ENCODE measurements at regions not wholly inside any gene's neighbourhood (a gene's known extent, or its start where the extent isn't known, plus 50 kb on each side); places are given as distances from the start of the nearest gene placed in this dataset.
"Not testable (repeated sequence)": the region's sequence is repeated elsewhere in the genome, so short reads cannot be mapped to it uniquely, and the experiment has no call there.

DNA sequence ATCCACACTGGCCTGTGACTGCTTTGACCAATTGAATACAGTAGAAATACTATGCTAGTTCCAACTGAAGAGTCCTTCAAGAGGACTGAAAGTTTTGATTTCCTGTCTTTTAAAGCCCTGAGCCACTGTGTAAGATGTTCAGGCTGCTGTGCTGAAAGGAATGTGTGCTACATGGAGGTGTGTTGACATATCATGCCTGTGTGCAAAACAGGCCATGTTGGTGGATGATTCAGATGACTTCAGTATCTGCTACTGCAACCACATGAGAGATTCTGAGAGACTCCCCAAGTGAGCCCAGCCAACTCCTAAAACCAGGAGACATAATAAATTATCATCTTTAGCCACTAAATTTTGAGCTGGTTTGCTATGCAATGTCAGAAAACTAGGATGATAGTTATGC is 662.9 kb downstream of the ZEB2 start:
- DNase-seq (ENCODE audit: low read depth): peak; percentile 84

DNA sequence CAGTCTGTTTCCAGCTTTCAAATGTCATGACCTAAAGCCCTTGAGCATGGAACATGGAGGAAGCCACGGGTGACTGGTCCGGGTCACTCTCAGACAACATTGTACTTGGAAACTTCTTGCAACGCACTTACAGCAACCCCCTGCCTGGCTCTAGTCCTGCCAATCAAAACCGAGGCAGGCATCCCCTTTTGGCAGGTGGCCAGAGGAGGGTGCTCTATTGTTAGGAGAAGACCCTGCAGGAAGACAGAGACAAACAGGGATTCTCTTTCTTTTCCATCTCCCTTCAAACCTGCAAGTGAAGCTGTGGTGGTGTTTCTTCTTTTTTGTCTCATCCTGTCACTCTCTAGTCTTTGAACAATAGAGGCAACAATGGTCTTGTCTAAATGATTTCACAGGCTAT is 667.2 kb downstream of the ZEB2 start:
- DNase-seq (ENCODE audit: low read depth): no peak

DNA sequence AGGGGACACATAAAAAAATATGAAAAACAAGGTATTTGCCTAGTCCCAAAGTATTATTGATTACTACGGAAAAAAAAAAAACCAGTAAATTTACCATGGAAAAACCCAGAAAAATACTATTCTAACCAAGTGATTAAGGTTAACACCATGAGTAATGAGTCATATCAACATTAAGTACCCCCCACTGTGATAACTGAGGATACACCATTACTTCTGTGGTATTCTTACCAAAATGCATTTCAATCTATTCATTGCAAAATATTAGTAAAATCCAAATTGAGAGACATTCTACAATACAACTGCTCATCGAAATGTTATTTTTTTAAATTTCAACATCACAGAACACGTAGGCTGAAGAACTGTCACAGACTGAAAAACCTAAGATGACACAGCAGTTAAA is 669.8 kb downstream of the ZEB2 start:
- no peak for DNase-seq (ENCODE audit: low read depth)

DNA sequence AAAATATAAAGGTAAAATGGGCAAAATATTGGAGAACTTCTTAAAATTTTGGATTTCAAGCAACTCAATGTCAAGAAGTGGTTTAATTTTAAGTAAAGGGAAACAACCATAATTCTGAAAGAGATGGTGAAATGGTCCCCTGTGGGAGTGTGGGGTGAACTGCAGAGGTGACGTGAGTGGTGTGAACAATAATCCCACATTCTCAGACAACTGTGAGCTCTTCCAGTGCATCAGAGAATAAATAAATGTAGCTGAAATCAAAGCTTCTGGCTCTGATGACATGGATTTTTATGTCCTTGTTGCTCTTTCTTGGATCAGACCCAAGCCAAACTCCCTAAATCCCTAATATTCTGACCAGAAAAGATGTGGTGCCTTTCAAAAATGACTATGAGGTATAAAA is 672.7 kb downstream of the ZEB2 start:
- no peak for DNase-seq (ENCODE audit: low read depth)

DNA sequence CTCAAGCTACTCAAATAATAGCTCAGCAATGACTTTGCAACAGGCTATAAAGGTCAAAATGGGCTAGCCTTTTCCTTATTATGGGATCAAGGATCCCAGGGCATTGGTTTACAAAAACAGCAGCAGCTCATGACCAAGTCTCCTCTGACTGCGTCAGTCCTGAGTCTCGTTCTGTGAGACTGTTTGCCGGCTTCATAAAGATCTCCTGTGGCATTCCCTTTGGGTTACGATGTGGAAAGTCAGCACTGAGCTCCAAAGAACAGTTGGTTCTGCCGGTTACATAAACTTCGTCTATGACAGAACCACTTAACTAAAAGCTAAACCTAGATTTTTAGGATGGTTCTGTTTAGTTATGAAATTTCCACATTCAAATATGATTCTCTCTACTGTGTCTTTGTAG is 674.9 kb downstream of the ZEB2 start:
- DNase-seq (ENCODE audit: low read depth): no peak

DNA sequence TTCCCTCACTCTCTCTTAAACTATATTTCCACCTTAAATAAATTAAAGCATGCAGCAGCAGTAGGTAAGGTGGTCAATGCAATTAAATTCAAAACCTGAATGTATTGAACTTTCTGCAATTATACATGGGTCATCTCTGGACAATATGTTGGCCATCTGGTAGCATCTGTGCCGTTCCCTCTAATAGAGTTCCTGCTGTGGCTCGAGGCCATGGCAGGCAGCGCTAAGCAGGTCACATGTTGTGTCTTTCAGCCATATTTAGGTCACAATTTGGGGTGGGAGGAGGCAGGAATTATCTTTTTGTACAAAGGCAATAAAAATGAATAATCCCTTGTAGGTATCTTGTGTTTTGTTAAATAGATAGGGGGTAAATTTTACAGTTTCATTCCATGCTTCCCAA is 676.2 kb downstream of the ZEB2 start:
- no peak for DNase-seq (ENCODE audit: low read depth)

DNA sequence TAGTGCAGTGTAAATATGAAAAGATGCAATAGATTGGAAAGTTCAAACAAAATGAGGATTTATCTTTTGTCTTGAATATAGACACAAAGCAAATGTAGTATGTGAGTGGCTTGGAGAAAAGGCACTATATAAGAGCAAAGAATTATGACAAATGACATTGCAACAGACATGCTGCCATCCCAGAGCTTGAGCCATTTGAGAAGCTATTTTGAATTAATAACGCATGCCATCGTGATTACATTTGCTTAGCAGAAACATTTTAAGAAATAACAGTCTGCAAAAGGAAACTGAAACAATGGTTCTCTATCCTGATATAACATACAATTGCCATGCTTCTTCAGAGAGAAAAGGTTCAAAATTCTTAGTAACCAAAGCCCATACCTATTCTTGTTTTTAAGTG is 677.1 kb downstream of the ZEB2 start:
- no peak for DNase-seq (ENCODE audit: low read depth)

DNA sequence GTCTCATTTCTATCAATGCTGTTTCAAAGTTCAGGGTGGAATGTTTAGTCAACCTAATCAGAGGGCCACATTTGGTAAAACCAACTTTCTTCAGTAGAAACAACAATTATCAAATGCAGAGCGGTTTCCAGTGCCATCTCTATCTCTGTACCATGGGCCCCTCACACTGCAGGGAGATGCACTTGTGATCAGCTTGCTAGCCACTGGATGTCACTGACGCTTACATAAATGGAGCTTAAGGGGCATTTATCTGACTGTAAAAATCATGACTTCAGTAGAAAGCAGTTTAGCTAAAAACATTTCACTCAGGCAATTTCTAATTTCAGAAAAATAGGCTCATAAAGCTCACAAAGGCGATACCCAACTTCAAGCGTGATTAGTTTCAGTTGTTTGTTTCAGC is 678.0 kb downstream of the ZEB2 start:
- DNase-seq (ENCODE audit: low read depth): peak; percentile 19

DNA sequence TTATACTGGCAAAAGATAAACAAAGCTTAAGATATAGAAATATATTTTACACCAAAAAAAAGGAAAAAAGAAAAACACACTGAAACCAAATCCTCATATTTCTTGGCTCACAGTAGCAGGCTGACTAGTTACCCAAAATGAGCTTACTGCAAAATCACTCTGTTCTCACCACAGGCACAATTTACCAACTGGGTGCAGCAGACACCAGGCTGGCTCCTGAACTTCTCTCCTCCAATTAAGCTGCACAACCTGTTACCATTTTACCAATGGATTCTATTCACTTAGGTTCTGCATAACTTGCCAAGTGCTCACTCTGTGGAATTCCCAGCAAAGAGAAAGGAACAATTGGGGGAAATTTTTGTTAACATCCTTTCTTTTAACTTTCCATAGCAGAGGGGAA is 679.3 kb downstream of the ZEB2 start:
- DNase-seq (ENCODE audit: low read depth): no peak

DNA sequence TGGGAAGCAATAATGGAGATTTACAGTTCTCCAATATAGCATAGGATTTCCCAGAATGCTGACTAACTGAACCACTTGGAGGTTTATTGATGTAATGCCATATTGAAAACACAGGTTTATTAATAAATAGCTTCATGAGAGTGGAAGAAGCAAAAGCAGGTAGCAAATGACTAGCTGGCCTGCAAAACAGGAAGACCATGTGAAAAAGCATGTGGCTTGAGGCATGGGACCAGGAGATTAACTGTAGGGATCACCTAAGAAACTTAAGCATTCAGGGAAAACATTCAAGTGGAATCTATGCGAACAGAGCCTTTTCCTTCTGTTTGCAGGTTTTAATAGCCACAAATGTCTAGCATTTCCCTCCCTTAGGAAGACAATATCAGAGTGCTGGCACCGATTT is 679.7 kb downstream of the ZEB2 start:
- no peak for DNase-seq (ENCODE audit: low read depth)

DNA sequence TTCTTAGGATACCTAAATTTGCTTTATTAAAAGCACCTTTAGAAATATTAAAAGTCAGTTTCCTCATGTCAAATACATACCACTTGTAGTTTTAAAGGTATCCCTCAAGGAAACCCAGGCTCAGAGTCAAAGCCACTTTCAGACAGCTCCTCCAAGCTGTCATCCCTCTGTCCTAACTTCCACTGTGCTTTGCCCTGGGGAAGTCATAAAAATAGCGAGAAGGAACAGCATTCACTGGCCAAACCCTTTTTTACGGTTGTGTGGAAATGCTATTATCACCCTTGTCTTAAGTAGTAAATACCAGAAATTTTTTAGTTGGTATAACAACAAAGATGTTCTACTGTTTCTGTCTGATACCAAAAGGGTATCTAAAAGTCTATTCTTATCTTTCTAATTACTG is 680.5 kb downstream of the ZEB2 start:
- DNase-seq (ENCODE audit: low read depth): no peak

DNA sequence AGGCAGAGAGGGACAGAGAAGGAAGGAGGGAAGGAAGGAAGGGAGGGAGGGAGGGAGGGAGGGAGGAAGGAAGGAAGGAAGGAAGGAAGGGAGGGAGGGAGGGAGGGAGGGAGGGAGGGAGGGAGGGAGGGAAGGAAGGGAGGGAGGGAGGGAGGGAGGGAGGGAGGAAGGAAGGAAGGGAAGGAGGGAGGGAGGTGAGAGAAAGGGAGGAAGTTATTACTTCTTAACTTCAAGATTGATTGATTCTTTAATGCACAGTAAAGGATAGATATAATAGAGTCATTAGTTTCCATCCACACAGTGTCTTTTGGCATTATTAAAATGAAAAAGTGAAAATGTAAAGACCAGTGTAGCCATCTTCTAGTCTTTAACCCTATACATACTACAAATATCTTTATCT is 682.9 kb downstream of the ZEB2 start:
- not testable (repeated sequence) for DNase-seq (ENCODE audit: low read depth)

DNA sequence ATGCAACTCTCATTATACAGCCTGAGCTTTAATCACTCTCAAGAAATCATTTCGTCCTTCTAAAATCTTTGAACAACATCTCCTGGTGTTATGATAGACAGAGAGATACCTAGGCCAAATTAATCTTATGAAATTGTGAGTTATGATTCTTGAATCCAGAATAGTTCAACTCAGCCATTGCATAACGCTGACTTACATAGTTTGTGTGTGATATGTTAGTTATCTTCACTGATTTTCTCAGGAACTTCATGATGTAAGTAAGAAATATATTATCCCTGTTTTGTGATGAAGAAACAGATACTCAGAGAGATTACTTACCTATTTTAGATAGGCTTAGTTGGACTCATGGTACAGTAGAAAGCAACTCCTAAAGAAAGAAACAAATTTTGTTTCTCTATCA is 684.4 kb downstream of the ZEB2 start:
- peak; percentile 76 for DNase-seq (ENCODE audit: low read depth)

DNA sequence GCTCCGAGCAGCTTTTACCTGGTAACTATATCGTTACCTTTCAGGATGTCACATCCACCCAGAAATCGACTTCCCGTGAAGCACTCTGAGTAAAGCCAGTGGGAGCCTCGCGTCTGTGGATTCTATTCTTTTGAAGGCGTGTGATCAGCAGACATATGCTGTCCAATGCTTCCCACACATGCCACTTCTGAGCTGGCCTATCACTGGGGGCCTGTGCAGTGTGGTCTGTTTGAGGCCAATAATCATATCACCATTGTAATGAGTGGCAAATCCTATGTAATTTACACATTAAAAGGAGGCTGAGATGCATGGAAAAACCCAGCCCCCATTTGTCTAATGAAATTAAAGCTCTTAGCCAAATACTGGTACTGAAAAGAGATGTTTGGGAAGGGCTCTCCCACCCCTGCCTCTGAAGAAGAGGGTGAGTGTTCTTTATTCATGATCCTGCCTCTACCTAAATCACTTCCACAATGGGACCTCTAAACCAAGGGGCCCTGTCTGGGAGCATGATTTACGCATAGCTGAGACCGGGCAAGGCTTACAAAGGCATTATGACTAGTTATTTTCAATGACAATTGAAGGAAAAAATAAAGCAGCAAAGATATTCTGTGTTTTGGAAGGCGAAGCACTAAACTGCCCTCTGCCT is 686.8 kb downstream of the ZEB2 start:
- DNase-seq (ENCODE audit: low read depth): no peak

DNA sequence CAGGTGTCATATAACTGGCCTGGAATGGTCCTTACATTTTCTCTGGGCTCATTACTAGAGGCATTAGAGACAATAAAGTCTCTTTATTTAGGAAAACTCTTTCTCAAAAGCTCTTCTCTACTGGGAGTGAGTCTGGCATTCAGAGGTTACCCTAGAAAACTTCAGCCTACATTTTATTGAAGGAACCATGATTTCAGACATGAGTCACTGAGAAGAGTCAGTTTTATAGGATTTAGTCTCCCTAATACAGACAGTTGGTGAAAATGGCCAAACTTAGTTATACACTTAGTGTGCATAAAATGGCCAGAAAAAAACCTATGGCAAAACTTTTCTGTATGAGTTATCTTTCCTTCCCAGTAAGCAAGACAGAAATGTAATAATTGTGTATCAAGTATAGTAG is 689.4 kb downstream of the ZEB2 start:
- no peak for DNase-seq (ENCODE audit: low read depth)

DNA sequence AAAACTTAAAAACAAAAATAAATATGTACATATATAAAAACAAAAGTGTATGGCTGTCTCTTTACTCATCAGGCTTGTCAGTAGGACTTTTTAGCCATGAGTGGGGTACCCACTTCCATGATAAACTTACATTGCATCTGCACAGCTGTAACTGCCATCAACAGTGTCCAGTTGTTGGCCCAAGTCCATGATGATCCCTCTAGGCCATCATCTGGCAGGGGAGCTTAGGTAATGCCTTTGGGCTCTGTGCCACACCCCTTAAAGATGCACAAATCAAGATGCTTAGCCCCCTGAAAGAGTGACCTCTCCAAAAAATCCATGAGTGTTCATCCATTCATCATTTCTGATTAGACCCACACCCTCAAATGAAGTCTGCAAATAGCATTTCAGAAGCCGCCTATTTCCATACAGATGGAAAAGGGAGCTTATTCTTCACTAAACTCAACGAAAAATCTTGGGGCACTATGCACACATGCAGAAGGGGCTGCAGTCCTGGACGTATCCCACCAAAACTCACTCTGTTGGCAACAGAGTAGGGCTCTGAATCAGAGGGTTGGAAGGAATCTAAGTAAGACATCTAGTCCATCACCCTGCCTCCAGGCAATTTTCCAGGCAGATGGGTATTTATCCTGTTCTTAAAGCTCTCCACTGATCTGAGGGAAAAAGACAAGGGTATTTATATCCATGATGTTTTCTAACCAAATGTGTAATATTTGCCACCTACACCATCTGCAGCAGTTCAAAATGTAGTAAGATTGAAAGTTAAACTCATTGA is 691.0 kb downstream of the ZEB2 start:
- DNase-seq (ENCODE audit: low read depth): no peak

DNA sequence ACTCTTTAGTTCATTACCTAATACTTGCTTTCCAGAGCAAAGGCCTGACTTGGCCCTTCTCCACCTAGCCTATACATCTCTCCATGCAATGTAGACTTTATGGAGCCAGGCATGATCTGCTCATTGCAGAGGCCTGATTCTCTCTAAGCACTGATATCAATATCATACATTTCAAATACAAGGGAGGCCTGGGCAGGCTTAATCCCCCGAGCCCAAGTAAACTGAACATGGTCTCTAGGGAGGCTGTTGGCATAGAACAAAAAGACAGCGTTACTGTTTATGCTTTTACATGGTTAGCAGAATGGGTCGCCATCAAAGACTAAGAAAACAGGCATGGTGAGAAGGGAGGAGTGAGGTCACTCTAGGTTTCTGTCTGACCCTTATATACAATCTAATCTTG is 695.1 kb downstream of the ZEB2 start:
- no peak for DNase-seq (ENCODE audit: low read depth)

DNA sequence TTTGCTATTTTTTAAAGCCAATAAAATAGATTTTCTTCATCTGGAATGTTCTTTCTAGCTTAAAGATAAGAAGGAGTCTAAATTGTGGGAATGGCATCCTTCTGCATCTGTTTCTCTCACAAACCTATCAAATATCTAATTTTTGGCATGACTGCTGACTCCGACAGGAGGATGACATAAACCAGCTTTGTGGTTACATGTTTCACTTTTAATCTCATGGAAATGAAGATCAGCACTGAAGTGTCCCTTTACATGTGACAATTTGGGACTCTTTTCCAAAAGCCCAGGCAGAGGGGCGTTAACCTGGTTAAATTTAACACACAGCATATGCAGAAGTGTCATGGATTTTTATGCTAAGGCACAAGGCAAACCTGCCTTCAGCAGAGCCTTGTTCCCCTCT is 694.7 kb downstream of the ARHGAP15 start:
- DNase-seq (ENCODE audit: low read depth): no peak

DNA sequence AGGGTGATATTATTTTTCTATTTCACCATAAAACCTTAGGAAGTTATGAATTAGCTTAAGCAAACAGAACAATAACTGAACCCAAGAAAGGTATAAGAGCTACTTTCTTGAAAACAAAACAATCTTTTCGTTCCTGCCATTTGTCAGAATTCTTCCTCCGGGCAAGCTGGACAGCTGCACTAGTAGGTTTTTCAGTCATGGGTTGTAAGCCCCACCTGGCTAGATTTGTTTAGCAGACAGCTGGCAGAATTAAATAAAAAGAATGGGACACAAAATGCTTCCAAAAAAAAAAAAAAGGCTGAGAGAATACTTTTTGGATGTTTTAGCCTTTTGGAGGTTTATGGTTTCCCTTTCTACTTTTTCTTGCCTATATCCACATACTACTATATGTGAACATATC is 694.1 kb downstream of the ARHGAP15 start:
- no peak for DNase-seq (ENCODE audit: low read depth)

DNA sequence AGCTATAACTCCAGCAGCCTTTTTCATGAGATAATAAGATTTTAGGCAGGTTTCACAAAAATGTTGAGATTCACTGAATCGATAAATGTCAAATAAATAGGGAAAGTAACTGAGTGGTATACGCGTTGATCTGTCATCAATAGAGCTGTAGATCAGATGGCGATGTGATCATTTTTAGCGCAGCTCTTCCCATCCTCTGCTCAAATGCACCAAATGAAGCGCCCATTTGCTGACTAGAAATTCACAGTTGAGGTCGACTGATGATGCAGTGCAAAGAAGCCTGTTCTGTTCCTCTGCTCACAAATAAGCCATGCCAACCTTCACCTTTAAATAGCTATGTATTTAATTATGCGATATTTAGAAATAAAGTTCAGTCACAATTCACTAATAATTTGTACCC is 693.5 kb downstream of the ARHGAP15 start:
- DNase-seq (ENCODE audit: low read depth): no peak

DNA sequence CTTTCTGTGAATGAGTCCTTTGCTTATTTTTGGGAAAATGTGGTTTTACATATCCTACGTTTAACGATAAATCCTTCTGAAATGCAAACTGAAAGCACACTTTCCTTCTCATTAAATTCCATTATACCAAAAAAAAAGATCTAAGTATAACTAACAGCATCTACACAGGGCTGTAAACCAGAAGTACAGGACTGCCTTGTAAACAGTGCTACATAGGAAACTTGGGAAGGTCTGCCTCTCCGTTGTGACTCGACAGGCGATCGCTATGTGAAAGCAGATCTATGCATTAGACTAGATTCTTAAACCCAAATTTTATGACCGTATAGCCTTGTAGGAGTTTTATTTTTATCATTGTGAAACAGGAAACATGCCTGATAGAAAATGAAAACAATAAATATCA is 690.5 kb downstream of the ARHGAP15 start:
- no peak for DNase-seq (ENCODE audit: low read depth)

DNA sequence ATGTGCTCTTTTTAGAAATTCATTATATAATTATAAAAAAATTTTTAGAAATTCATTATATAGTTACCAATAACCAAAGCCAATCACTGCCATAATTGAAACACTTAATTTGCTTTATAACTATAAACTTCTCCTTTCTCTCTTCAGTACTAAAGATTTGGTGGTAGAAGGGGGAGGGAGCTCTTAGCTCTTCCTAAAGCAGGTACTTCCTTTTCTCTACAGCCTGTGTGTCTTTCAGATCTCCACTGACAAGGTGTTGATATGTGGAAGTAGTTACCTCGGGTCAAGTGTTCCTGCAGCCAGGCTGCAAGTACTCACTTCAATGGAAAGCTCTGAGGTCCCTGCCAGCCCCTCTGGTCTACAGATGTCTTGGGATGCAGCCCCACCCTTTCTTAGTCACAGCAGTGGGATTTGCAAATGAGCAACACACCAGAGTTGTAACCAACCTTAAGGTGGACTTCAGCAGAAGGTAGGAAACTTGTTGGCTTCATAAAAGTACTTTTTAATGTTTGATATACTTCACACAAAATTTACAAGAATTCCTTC is 690.0 kb downstream of the ARHGAP15 start:
- DNase-seq (ENCODE audit: low read depth): no peak

Data from amniotic epithelial cell (primary cell).